NCI-H774 (cell line): ENCODE measurements at regions not wholly inside any gene's neighbourhood (a gene's known extent, or its start where the extent isn't known, plus 50 kb on each side); places are given as distances from the start of the nearest gene placed in this dataset.
A peak's percentile ranks its signal among the peaks of the same experiment; 100 is the strongest.
"Not testable (repeated sequence)": the region's sequence is repeated elsewhere in the genome, so short reads cannot be mapped to it uniquely, and the experiment has no call there.

Experiments
- DNase-seq: peaks from one replicate; lab custom pipeline; 2025; lab: John Stamatoyannopoulos, UW

DNA sequence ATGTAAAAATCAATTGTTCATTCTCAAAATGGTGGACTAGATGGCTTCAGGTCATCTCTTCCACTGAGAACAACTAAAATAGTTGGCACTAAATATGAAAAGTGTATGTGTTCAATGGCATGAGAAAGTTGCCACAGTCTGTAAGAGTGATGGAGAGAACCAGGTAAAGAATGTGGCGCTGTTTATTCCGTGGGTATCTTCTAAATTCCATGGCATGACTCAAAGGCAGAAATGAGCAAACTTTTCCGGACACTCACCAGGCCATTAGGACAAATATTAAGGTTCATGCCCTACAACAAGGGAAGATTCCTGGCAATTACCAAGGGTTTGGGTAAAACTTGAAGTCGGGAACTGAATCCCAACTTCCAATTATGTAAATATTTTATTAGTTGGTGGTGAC, 825.4 kb upstream of the CDH6 start:
- no peak for DNase-seq

DNA sequence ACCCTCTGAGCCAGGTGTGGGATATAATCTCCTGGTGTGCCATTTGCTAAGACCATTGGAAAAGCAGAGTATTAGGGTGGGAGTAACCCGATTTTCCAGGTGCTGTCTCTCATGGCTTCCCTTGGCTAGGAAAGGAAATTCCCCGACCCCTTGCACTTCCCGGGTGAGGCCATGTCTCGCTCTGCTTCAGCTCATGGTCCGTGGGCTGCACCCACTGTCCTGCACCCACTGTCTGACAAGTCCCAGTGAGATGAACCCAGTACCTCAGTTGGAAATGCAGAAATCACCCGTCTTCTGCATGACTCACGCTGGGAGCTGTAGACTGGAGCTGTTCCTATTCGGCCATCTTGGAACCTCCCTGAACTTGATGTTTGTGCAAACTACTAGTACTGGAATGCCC, 828.5 kb upstream of the CDH6 start:
- DNase-seq = not testable (repeated sequence)

DNA sequence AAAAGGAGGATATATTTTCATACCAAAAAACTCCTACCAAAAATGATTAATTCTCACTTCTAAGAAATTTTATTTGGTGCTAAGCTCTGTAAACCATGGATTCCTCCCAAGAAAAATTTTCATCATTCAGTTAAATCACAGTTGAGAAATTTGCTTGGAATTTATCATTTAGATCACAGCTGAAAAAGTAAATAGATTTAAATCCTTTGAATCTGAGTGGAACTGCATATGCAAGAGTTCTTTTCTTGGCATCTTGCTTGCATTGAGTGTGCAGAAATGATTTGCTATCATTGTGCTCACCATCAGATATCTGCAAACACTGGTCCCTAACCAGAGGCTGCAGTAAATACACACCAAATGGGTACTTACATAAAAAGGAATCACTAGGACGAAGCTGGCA, 836.1 kb upstream of the CDH6 start:
- no peak for DNase-seq

DNA sequence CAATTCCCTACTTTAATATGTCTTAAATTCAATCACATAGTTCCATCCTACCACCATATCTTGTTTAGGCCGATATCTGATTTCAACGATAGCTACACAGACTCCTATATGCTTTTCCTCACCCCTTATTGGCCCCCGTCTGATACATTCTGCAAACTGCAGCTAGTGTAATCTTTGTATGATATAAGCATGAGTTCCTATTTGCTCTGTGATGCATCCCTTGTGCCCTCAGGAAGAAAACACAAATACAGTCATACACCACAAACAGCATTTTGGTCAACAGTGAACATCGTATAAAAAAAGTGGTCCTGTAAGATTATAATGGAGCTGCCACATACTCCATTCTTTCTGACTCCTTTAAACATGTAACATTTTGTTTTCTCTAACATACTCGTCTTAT, 837.8 kb upstream of the CDH6 start:
- no peak for DNase-seq

DNA sequence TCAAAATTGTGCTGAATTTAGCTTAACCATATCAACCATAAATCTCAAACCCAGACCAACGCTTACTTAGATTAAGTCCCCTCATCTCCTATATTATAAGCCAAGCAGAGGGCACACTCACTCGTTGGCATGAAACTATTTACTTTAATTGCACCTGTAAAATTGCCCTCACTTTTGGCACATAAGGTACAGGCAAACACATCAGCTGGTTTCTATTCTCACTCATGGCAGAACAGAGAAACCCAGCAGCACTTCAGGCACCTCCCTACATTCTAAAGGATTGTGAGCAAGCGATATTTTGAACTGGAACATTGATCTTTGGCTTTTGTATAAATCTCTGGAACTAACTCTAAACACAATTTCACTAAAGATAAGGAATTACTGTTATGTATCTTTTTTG, 845.6 kb upstream of the CDH6 start:
- peak; percentile 8 for DNase-seq

DNA sequence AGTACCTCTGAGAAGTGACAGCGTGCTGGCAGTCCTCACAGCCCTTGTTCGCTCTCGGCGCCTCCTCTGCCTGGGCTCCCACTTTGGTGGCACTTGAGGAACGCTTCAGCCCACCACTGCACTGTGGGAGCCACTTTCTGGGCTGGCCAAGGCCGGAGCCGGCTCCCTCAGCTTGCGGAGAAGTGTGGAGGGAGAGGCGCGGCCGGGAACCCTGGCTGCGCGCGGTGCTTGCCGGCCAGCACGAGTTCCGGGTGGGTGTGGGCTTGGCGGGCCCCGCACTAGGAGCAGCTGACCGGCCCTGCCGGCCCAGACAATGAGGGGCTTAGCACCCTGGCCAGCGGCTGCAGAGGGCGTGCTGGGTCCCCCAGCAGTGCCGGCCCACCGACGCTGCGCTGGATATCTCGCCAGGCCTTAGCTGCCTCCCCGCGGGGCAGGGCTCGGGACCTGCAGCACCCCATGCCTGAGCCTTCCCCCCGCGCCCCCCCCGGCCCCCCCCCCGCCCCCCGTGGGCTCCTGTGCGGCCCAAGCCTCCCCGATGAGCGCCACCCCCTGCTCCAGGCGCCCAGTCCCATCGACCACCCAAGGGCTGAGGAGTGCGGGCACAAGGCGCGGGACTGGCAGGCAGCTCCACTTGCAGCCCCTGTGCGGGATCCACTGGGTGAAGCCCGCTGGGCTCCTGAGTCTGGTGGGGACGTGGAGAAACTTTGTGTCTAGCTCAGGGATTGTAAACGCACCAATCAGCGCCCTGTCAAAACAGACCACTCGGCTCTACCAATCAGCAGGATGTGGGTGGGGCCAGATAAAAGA, 847.7 kb upstream of the CDH6 start:
- not testable (repeated sequence) for DNase-seq

DNA sequence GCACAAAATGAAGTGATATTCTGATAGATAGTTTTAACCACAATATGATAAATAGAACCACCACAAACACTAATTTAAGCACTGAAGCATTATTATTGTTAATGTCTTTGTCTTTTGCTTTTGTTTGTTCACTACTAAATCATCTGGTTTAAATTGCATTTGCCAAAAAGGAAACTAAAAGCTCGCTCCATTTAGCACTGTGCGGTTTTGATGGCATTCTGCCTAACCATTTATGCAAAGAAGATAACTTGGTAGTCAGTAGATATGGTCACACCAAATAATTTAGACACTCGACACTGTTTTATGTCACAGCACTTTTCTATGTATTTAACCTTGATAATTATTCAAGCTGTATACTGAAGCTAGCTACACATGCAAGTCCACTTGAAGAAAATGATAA, 849.8 kb upstream of the CDH6 start:
- DNase-seq = peak; percentile 52

DNA sequence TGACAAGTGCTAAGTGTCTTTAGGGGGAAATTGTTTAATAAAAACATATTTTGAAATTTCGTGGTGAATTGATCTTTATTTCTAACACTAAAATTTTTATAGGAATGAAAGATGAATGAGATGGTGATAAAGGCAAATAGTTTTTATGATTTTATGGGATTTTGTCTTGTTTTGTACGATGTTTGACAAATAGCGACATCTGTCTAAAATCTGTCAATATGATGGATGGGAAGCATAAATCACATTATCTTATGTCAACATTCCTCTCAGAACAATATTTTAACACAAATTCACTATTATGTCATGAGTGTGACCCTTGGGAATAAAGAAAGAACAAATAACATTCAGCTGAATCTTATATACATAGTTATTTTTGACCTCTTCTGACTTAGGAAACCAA, 852.0 kb upstream of the CDH6 start:
- no peak for DNase-seq

DNA sequence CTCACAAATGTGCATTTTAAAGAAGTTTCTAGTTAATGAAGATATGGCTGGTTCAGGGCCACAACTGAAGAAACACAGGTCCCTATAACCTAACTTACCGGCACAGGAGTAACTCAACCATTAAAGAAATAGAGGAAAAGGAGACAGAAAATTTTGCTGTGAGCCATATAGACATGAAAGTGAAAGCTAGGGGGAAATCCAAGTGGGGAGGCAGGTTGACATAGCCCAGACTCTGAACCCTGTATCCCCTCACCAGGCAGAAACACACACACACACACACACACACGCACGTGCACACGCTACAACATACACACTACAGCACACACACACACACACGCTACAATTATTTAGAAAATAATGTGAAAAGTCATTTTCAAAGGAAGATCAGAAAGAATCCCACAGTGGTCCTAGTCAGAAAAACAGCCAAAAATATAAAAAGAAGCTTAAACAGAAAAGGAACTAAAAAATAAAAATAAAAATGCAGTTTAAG, 856.4 kb upstream of the CDH6 start:
- no peak for DNase-seq

DNA sequence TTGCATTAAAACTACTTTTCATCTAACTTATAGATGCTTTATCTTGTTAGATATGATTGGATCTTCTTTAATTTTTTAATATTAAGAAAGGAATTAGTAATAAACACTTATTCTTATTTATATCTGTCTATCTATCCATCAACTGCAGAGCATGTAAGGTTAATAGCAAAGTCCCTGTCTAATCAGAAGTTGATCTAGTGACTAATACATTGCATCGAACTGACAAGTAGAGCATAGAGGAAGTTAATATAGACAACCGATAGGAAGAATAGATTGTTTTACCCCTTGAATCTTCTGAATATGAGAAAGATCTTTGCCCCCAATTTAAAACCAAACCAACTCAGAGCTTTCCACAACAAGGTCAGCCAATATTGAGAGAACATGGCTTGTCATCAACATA, 862.0 kb upstream of the CDH6 start:
- no peak for DNase-seq

DNA sequence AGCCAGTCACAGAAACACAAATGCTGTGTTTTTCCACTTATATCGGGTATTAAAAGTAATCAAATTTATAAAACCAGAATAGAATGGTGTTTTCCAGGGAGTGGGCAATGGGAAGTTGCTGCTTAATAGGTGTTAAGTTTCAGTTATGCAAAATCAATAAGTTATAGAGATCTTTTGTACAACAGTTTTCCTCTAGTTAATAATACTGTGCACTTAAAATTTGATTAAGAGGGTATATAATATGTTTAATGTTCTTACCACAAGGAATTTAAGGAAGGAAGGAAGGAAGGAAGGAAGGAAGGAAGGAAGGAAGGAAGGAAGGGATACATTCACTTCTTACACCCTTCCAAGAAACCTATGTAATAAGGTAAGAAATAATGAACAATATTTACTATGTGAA, 867.7 kb upstream of the CDH6 start:
- DNase-seq = no peak

DNA sequence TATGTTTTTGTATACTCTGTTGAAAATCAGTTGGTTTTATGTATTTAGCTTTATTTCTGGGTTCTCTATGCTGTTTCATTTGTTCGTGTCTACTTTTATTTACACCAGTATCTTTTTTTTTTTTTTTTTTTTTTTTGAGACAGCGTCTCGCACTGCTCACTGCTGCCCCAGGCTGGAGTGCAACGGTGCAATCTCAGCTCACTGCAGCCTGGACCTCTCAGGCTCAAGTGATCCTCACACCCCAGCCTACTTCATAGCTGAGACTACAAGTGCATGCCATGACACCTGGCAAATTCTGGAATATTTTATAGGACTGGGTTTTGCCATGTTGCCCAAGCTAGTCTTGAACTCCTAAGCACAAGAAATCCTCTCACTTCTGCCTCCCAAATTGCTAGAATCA, 869.4 kb upstream of the CDH6 start:
- no peak for DNase-seq

DNA sequence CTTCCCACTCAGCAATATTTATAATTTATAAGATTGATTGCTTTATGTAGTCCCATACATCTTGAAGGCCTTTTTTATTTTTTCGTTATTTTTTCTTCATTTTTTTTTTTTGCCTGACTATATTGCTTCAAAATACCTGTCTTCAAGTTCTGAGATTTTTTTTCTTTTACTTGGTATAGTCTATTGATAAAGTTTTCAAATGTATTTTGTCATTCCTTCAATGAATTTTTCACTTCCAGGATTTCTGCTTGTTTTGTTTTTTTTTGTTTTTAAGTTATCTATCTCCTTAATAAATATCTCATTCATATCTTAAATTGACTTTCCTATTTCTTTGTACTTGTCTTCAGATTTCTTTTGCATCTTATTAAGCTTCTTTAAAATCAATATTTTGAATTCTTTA, 905.6 kb upstream of the CDH6 start:
- no peak for DNase-seq

DNA sequence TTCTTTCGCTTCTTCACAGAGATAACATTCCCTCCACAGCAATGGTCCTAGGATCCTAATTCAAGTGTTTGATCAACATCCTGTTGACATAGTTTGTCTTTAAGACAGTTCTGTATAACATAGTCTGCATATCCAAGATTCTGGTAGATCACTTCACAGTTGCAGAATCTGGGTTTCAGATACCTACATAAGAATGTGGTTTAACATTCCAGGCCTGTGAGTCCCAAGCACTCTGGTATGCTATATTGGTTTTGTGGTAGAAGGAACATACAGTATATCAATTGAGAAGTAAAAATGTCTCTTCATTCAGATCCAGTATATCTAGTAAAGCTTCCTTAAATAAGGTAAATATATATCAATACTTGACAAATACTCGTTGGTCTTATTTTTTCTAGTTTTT, 914.2 kb upstream of the CDH6 start:
- no peak for DNase-seq

DNA sequence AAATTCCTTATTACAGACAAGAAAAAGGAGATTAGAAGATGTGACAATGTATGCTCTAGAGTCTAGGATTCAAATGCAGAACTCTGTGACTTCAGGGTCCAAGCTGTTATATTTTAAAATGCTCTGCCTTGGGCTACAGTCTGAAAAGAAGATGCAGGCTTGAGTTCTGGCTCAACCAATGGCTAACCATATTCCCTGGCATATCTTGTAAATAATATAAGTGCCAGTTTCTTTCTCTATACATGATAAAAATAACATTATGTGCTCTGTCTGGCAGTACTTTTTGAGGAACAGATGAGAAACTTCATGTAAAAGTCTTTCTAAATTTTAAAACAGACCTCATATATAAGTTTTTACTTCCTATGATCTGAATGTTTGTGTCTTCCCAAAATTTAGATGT, 926.5 kb upstream of the CDH6 start:
- no peak for DNase-seq

DNA sequence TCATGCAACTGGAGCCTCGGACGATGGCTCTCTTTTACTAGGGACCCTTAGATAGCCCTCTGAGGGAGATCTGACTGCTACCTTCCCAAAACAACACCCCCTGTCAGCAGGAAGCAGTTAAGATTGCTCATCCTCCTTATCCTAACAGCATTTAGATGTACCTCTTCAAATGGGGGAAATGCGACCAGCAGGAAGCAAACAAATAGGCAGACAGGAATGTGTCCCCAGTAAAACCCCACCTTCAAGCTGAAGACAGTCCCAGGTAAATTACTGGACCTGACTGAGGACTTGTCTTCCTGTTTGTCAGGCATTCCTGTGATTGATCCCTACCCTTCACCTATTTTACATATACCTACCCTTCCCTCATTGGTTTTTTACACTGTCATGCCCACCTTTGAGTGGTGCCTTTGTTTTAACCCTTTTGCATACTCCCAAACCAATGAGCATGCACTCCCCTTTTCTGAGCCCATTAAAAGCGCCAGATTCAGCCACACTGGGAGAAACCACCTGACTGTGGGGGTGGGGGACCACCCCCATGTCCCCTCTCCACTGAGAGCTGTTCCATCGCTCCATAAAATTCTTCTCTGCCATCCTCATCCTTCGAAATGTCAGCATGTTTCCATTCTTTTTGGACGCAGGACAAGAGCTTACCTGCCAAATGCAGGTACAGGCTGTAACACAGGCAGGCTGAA, 954.0 kb upstream of the CDH6 start:
- DNase-seq = no peak

DNA sequence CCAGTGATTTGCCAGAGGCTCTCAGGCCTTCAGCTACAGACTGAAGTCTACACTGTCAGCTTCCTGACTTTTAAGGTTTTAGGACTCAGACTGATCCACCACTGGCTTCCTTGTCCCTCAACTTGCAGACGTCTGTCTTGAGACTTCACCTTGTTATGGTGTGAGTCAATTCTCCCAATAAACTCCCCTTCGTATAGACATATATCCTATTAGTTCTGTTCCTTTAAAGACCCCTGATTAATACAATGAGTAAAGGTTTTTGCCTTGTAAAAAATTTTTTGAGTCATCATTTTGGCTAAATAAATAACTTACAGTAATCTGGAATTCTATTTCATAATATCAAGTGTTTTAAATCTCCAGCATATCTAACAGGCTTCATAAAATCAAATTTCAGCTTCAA, 956.3 kb upstream of the CDH6 start:
- DNase-seq = no peak

DNA sequence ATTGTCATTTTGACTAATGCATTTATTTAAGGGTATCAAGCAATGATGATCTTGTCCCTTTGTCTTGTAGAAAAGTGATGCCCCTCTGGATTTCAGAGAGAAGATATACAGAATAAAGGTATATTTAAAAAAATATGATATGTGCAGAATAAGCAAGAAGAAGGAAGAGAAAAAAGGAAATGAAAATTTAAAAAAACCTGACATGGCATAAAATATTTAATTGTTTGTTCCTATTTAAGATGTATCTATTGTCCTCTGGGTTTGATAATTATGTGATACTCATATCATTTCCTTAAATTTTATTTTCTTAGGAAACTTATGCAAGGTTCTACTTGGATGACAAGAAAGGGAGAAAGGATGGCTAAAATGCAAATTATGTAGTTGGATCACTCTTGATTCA, 983.7 kb upstream of the CDH6 start:
- DNase-seq = no peak

DNA sequence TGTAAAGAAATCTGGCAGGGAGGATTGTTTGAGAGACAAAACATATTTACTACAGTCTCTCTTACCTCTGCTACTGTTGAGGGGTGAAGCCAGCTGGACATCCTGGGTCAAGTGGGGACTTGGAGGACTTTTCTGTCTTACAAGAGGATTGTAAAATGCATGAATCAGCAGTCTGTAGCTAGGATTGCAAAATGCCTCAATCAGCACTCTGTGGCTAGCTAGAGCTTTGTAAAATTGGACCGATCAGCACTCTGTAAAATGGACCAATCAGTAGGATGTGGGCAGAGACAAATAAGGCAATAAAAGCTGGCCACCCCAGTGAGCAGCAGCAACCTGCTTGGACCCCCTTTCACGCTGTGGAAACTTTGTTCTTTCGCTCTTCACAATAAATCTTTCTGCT, 995.8 kb upstream of the CDH6 start:
- no peak for DNase-seq

DNA sequence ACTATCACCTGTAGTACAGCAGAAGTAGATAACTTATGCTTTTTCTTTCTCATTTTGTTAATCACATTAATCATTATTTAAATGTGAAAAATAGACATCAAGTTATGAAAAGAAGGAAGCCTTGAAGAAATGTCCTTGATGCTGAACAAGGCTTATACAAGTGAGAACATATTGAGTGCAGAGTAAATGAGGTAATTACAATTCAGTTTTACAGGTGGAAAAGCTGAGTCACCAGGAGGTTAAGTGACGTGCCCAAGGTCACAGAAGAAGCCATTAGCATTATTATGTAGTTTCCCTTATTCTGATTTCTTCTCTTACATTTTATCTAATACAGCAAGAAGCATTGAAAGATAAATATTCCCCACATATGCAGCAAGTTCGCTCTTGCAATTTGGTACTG, 998.5 kb upstream of the CDH6 start:
- peak; percentile 71 for DNase-seq

DNA sequence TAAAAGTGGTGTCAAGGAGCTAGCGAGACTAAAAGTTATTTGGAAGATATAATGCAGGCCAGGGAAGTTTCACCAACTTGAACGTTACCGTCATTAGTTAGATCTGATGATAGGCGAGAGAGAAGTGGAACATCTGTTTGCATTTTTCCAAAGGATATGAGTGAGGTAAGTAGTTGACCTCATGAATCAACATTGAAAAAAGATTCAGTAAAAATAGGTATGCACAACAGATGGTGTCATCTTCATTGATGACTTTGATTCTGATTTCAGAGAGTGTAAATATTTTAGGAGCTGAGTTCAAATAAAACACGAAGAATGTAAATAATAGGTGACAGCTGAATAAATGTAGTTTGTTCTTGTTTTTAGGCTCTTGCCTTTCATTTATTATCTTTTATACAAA, 998.9 kb upstream of the CDH6 start:
- DNase-seq = peak; percentile 82

DNA sequence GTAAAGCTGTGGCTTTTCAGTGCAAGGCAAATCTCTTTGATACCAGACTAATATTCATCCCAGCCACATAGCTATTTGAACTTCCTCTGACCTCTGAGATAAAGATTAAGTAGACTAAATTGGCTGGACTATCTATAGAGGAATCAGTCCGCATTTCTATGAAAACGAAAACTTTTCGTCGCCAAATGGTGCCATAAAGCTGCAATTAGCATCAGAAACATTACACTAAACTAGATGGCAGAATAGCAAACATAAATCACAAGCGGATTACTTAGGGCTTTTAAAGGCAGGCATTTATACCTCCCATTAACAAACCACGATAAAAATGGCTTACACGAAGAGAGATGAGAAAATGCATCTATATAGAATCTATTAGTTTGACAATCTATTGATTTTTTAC, 1009.7 kb upstream of the CDH6 start:
- DNase-seq = no peak

DNA sequence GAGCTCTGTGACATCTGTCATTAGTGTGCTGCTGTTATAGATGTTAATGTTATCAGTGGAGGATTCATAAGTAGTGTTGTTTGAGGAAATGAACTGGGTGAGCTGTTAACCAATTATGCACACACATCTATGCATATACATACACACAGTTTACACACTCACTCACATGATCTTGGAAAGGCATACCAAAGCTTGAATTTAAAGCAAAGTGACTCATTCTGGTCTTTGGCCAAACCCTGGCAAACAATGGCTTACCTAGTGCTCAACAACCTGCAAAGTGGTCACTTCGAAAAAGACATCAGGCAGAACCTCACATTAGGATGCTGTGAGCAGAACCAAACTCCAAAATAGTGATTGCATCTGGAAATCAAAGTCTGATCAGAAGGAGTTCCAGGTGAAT, 1037.3 kb upstream of the CDH6 start:
- no peak for DNase-seq

DNA sequence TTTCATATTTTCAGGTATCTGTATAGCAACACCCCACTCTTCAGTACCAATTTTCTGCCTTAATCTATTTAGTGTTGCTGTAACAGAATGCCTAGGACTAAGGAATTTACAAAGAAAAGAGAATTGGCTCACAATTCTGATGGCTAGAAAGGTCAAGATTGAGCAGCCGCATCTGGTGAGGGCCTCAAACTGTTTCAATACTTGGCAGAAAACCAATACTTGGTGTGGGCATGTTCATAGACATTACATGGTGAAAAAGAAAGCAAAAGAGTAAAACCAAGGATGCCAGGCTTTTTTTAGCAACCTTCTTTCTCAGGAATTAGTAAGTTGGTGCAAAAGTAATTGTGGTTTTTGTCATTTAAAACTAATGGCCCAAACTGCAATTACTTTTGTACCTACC, 1041.1 kb upstream of the CDH6 start:
- DNase-seq = no peak
